Spleen (tissue), 11 donors: ENCODE measurements at regions not wholly inside any gene's neighbourhood (a gene's known extent, or its start where the extent isn't known, plus 50 kb on each side); places are given as distances from the start of the nearest gene placed in this dataset.
"Not testable (repeated sequence)": the region's sequence is repeated elsewhere in the genome, so short reads cannot be mapped to it uniquely, and the experiment has no call there.

Experiments used
- DNase-seq: peaks from one replicate; pipeline ENCODE4 v3.0.0-alpha.2; 2020
- H3K27ac ChIP-seq, 8 donors: fragments of 200-600 bp; sonication (generic) in 7 of 8; 1 replicate in 4 of 8; 2 replicates in 4 of 8; pipeline versions ENCODE4 v1.5.0 to v1.8.0; 2016 to 2021; ENCODE audit warnings: inconsistent platforms in 4 of 8, mild to moderate bottlenecking in 4 of 8, moderate library complexity in 1 of 8
- H3K27me3 ChIP-seq, 7 donors: fragments of 200-600 bp; sonication (generic) in 6 of 7; replicated peaks in 1 of 7; 1 replicate in 4 of 7; 2 replicates in 3 of 7; pipeline versions ENCODE4 v1.5.0 to v1.8.0; 2016 to 2021; ENCODE audit warnings: inconsistent platforms in 3 of 7, mild to moderate bottlenecking in 1 of 7
- H3K36me3 ChIP-seq, 6 donors: fragments of 200-600 bp; sonication (generic) in 5 of 6; 1 replicate in 4 of 6; 2 replicates in 2 of 6; pipeline versions ENCODE4 v1.5.0 to v1.8.0; 2016 to 2021; ENCODE audit warnings: inconsistent platforms in 2 of 6
- H3K4me1 ChIP-seq, 6 donors: fragments of 200-600 bp; sonication (generic) in 5 of 6; 1 replicate in 3 of 6; 2 replicates in 3 of 6; pipeline versions ENCODE4 v1.5.0 to v1.8.0; 2016 to 2021; ENCODE audit warnings: inconsistent platforms in 3 of 6
- H3K4me3 ChIP-seq, 8 donors: fragments of 200-600 bp; sonication (generic) in 7 of 8; 1 replicate in 4 of 8; 2 replicates in 4 of 8; pipeline versions ENCODE4 v1.5.0 to v1.8.0; 2016 to 2021; ENCODE audit warnings: inconsistent platforms in 4 of 8, mild to moderate bottlenecking in 4 of 8, moderate library complexity in 2 of 8
- H3K9me3 ChIP-seq, 8 donors: fragments of 200-600 bp; sonication (generic) in 7 of 8; 1 replicate in 4 of 8; 2 replicates in 4 of 8; pipeline versions ENCODE4 v1.5.0 to v1.8.0; 2016 to 2021; ENCODE audit warnings: inconsistent platforms in 4 of 8
- WGBS, 5 donors: extraction: QIAGEN DNeasy Blood & Tissue Kit in 3 of 5; methylation state at CpG; one replicate each; pipeline versions ENCODE4 v1.1.5 to v1.1.7; 2013 to 2018; 5-methylcytosine and 5-hydroxymethylcytosine counted together
- intact Hi-C: fragments of 100-400 bp; cut with DNase I; formaldehyde crosslinking; loops from one replicate; pipeline ENCODE4 v1.15.0; 2023; ENCODE audit warnings: low total_unique reads
- donor health status: healthy with polysubstance abuse.
- donor health status: DM: no; HTN: no; CAD: no; lungs with moderate emphysema.
- donor health status: DM: no; HTN: no; CAD: no.
- donor health status: Bipolar disorder and iron deficiency.
- donor health status: healthy.
- donor health status: DM: no; HTN: no; CAD: no.
- donor health status: DM: yes; HTN: yes; CAD: no.

GRCh38 chr12:9311454-9311853 is 103.3 kb upstream of the PZP start:
- WGBS, 5 donors, result 93 to 95% (median 95%) methylated on average over 6 to 10 of the region's 10 CpGs

DNA sequence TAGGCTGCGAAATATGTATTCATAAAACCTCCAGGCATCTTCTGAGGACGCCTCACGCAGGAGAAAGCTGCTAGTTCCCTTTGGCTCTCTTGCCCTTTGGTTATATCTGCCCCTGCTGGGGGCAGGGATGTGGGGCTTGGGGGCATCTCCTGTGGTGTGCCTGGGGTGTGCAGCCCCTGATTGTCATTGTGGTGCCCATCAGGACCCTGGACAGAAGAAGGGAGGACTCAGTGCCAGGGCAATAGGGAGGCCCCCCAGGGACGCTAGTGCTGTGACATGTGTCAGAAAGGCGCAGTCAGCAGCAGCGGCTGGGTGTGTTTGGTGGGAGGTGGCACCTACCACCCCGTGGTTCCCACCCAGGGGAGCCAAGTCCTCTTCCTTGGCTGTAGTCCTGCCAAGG is 102.5 kb upstream of the PZP start:
- intact Hi-C loops, result not testable (repeated sequence)
- WGBS, 5 donors, result 85 to 98% (median 89%) methylated on average over 3 to 7 of the region's 7 CpGs

More at GRCh38 chr12:9311454-9311853, 103.3 kb upstream of the PZP start:
- H3K4me1 ChIP-seq, H3K27ac ChIP-seq, intact Hi-C loops, H3K27me3 ChIP-seq, H3K9me3 ChIP-seq, H3K4me3 ChIP-seq: not testable (repeated sequence)
- H3K36me3 ChIP-seq, result peaks cover 0 to 32% (median 5%) of the 10 kb centered on the region in 6 donors
- DNase-seq, result peak; percentile 69

DNA sequence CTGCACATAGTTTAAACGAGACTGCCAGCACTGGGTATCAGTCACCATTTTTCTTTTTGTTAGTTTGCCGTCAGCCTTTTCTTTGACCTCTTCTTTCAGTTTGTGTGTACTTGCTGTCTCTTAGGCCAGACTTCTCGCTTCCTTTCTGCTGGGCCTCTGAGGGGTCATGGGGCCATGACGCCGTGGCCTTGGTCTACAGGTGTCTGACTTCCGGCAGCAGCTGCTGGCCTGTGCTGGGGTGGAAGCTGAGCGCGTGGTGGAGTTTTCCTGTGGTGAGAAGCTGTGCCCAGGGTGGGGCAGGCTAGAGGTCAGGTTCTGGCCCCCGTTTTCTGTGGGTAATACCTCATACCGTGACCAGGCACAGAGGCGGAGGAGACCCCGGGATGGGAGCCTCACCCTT is 101.6 kb upstream of the PZP start:
- intact Hi-C loops, result not testable (repeated sequence)
- WGBS, 5 donors, result 48 to 67% (median 63%) methylated on average over 3 to 12 of the region's 12 CpGs

More for the DNA sequence above, 102.5 kb upstream of the PZP start:
- H3K9me3 ChIP-seq, H3K4me3 ChIP-seq, H3K4me1 ChIP-seq, H3K27ac ChIP-seq, H3K27me3 ChIP-seq: not testable (repeated sequence)
- DNase-seq, result peak; percentile 23
- peaks cover 0 to 32% (median 5%) of the 10 kb centered on the region in 6 donors for H3K36me3 ChIP-seq

GRCh38 chr12:9308745-9309144 is 100.5 kb upstream of the PZP start:
- peaks cover 0 to 42% (median 5%) of the 10 kb centered on the region in 6 donors for H3K36me3 ChIP-seq
- DNase-seq, H3K27ac ChIP-seq, H3K4me3 ChIP-seq, H3K27me3 ChIP-seq, intact Hi-C loops, H3K4me1 ChIP-seq, H3K9me3 ChIP-seq: not testable (repeated sequence)
- WGBS, 5 donors, result 80 to 100% methylated on average over 1 of the region's 2 CpGs; no CpG with 5 or more reads in 3 of the 5 donors

More for the DNA sequence above, 101.6 kb upstream of the PZP start:
- peaks cover 0 to 38% (median 5%) of the 10 kb centered on the region in 6 donors for H3K36me3 ChIP-seq
- peak overlapping the region in 1 of 8 donors; percentile 18 for H3K27ac ChIP-seq
- H3K4me3 ChIP-seq, H3K27me3 ChIP-seq, H3K9me3 ChIP-seq, H3K4me1 ChIP-seq: not testable (repeated sequence)
- DNase-seq, result peak; percentile 76

GRCh38 chr12:9308163-9308562 is 100.0 kb upstream of the PZP start:
- WGBS, 5 donors, result 97 to 99% (median 98%) methylated on average over 9 to 10 of the region's 10 CpGs
- H3K4me1 ChIP-seq, intact Hi-C loops, DNase-seq, H3K27me3 ChIP-seq, H3K9me3 ChIP-seq, H3K4me3 ChIP-seq, H3K27ac ChIP-seq: not testable (repeated sequence)
- H3K36me3 ChIP-seq, result peaks cover 0 to 42% (median 5%) of the 10 kb centered on the region in 6 donors

DNA sequence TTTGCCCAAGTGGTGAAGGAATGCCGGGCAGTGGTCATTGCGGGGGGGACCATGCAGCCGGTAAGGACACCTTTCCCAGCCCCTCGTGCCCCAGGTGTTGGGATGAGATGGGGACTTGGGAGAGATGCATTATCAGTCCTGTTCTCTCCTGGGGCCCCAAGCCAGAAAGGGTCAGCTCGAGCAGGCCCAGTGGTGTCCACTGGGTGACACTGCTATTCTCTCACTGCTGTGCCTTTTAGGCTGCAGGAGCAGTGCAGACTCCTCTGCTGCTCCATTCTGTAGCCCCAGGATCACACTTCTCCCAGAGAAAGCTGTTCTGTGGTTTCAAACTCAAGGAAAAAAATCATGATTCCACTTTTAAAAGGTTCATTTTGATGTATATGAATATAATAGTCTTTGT is 99.1 kb upstream of the PZP start:
- H3K27me3 ChIP-seq, H3K4me3 ChIP-seq, H3K27ac ChIP-seq, H3K4me1 ChIP-seq, H3K9me3 ChIP-seq, intact Hi-C loops: not testable (repeated sequence)
- DNase-seq, result peak; percentile 29
- 96 to 100% (median 97%) methylated on average over 1 to 5 of the region's 5 CpGs for WGBS, 5 donors
- H3K36me3 ChIP-seq, result peaks cover 0 to 37% (median 5%) of the 10 kb centered on the region in 6 donors

GRCh38 chr12:9306004-9306403 is 97.8 kb upstream of the PZP start:
- H3K36me3 ChIP-seq, result peaks cover 0 to 28% (median 5%) of the 10 kb centered on the region in 6 donors
- H3K27ac ChIP-seq, intact Hi-C loops, H3K9me3 ChIP-seq, H3K4me1 ChIP-seq, H3K27me3 ChIP-seq, H3K4me3 ChIP-seq: not testable (repeated sequence)
- WGBS, 5 donors, result 96 to 100% (median 99%) methylated on average over 1 to 9 of the region's 12 CpGs; no CpG with 5 or more reads in 1 of the 5 donors
- DNase-seq, result peak; percentile 51

- H3K27ac ChIP-seq, H3K4me3 ChIP-seq, H3K27me3 ChIP-seq, H3K4me1 ChIP-seq, intact Hi-C loops, H3K9me3 ChIP-seq: not testable (repeated sequence)
- H3K36me3 ChIP-seq, result peaks cover 0 to 18% (median 5%) of the 10 kb centered on the region in 6 donors
- peak; percentile 61 for DNase-seq
- WGBS, 5 donors, result 90 to 98% (median 94%) methylated on average over 12 to 13 of the region's 13 CpGs
Measured at GRCh38 chr12:9304540-9304939, 96.3 kb upstream of the PZP start.

GRCh38 chr12:9295872-9296271 is 87.7 kb upstream of the PZP start:
- H3K36me3 ChIP-seq, H3K4me1 ChIP-seq, DNase-seq, H3K27ac ChIP-seq, H3K9me3 ChIP-seq, intact Hi-C loops, H3K4me3 ChIP-seq, H3K27me3 ChIP-seq: not testable (repeated sequence)
- WGBS, 5 donors, result 83 to 96% (median 94%) methylated on average over 1 to 2 of the region's 13 CpGs; no CpG with 5 or more reads in 2 of the 5 donors

DNA sequence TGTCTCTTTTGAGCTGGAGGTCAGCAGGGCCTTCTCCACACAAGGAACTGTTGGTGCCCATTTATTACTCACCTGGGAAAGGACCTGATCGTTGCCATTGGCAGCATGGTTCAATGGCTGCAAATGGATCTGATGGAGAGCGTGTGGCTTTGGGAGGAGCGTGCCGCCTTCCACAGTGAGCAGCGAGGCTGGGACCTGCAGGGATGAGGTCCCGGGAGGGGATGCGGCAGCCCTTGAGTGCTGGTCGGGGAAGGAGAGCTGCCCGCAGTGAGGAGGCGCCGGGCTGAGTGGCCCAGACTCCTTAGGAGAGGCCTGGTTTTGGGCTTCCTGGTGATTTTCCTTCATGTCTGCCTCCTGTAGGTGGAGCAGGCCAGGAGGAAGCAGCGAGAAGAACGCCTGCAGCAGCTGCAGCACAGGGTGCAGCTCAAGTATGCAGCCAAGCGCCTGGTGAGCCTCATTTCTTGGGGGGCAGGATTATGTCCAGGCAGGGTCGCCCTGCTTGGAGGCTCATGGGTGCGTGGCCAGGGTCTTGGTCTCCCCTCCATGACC is 86.0 kb upstream of the PZP start:
- H3K27ac ChIP-seq, H3K27me3 ChIP-seq, H3K36me3 ChIP-seq, intact Hi-C loops, DNase-seq, H3K4me3 ChIP-seq, H3K4me1 ChIP-seq, H3K9me3 ChIP-seq: not testable (repeated sequence)
- 80 to 92% (median 89%) methylated on average over 10 to 14 of the region's 16 CpGs for WGBS, 5 donors

- H3K9me3 ChIP-seq, H3K4me1 ChIP-seq, H3K4me3 ChIP-seq, H3K27ac ChIP-seq, intact Hi-C loops, H3K27me3 ChIP-seq, H3K36me3 ChIP-seq, DNase-seq: not testable (repeated sequence)
- no CpG with 5 or more reads among the region's 3 CpGs for WGBS, 5 donors
Measured at GRCh38 chr12:9293391-9293790, 85.2 kb upstream of the PZP start.

DNA sequence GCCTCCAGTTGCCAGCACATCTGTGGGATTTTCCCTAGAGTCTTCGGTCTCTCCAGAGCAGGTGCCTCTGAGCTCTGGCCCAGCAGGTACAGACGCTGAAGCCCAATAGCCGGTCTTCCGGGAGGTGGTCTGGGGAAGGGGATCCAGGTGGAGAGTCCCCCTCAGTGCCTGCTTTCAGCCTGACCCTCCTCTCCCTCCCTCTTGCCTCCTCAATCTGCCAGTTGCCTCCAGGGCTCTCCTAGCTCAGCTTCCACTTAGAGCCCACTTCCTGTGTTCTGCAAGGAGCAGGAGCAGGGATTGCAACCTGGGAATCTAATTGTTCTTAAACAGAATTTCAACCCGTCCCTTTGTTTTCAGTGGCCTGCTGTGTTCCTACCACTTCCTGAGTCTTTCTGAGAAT is 81.8 kb upstream of the PZP start:
- H3K4me1 ChIP-seq, intact Hi-C loops, H3K9me3 ChIP-seq, H3K27me3 ChIP-seq, H3K27ac ChIP-seq, DNase-seq, H3K36me3 ChIP-seq, H3K4me3 ChIP-seq: not testable (repeated sequence)
- WGBS, 5 donors, result 29 to 63% (median 55%) methylated on average over 1 of the region's 5 CpGs; no CpG with 5 or more reads in 1 of the 5 donors
